GM21390 (cell line): ENCODE measurements at regions not wholly inside any gene's neighbourhood (a gene's known extent, or its start where the extent isn't known, plus 50 kb on each side); places are given as distances from the start of the nearest gene placed in this dataset.

ENCODE experiments used
- ATAC-seq: cut with Tn5 transposase; IDR thresholded peaks from one replicate; pipeline ENCODE4 v1.9.1; 2021; ENCODE audit not compliant: unreplicated experiment

GRCh38 chr11:15650105-15650938 is 535.6 kb downstream of the INSC start:
- peak; percentile 99 for ATAC-seq

GRCh38 chr11:15651033-15651432 is 536.3 kb downstream of the INSC start:
- ATAC-seq, result no peak

- ATAC-seq, result no peak
Measured at GRCh38 chr11:15651816-15652215, 537.1 kb downstream of the INSC start.

- ATAC-seq, result no peak
Measured at GRCh38 chr11:15653191-15653710, 538.5 kb downstream of the INSC start.

GRCh38 chr11:15654451-15654850 is 539.7 kb downstream of the INSC start:
- ATAC-seq, result no peak

- ATAC-seq, result no peak
Measured at GRCh38 chr11:15655552-15655951, 540.8 kb downstream of the INSC start.

GRCh38 chr11:15657264-15657663 is 542.5 kb downstream of the INSC start:
- no peak for ATAC-seq

- ATAC-seq, result no peak
Measured at GRCh38 chr11:15660496-15660895, 545.8 kb downstream of the INSC start.

- no peak for ATAC-seq
Measured at GRCh38 chr11:15662285-15662684, 547.6 kb downstream of the INSC start.

- no peak for ATAC-seq
Measured at GRCh38 chr11:15663777-15664218, 549.1 kb downstream of the INSC start.

- no peak for ATAC-seq
Measured at GRCh38 chr11:15665368-15665871, 550.7 kb downstream of the INSC start.

- ATAC-seq, result no peak
Measured at GRCh38 chr11:15667127-15667725, 552.5 kb downstream of the INSC start.

GRCh38 chr11:15668718-15669117 is 554.0 kb downstream of the INSC start:
- ATAC-seq, result no peak

- no peak for ATAC-seq
Measured at GRCh38 chr11:15670520-15671070, 555.9 kb downstream of the INSC start.

- no peak for ATAC-seq
Measured at GRCh38 chr11:15671216-15671615, 556.5 kb downstream of the INSC start.

- no peak for ATAC-seq
Measured at GRCh38 chr11:15672825-15673224, 558.1 kb downstream of the INSC start.

- ATAC-seq, result no peak
Measured at GRCh38 chr11:15673408-15673831, 558.7 kb downstream of the INSC start.

GRCh38 chr11:15674756-15675155 is 560.0 kb downstream of the INSC start:
- ATAC-seq, result no peak

GRCh38 chr11:15675683-15676082 is 561.0 kb downstream of the INSC start:
- ATAC-seq, result no peak

- ATAC-seq, result no peak
Measured at GRCh38 chr11:15677181-15677580, 562.5 kb downstream of the INSC start.

- no peak for ATAC-seq
Measured at GRCh38 chr11:15683528-15683927, 568.8 kb downstream of the INSC start.

- ATAC-seq, result no peak
Measured at GRCh38 chr11:15685306-15685705, 570.6 kb downstream of the INSC start.
